ENCODE measurements at regions not wholly inside any gene's neighbourhood (a gene's known extent, or its start where the extent isn't known, plus 50 kb on each side); places are given as distances from the start of the nearest gene placed in this dataset.

- no peak for DNase-seq
These were observed 753.3 kb downstream of the IRX1 start for GRCh38 chr5:4348919-4349318.

GRCh38 chr5:4356201-4356600 is 760.6 kb downstream of the IRX1 start:
- DNase-seq, result no peak

GRCh38 chr5:4359847-4360246 is 764.2 kb downstream of the IRX1 start:
- no peak for DNase-seq

- no peak for DNase-seq
These were observed 766.1 kb downstream of the IRX1 start for GRCh38 chr5:4361753-4362152.

- no peak for DNase-seq
These were observed 766.8 kb downstream of the IRX1 start for GRCh38 chr5:4362411-4362810.

- no peak for DNase-seq
These were observed 767.4 kb downstream of the IRX1 start for GRCh38 chr5:4363045-4363444.

- no peak for DNase-seq
These were observed 771.0 kb downstream of the IRX1 start for GRCh38 chr5:4366628-4367027.

- no peak for DNase-seq
These were observed 769.9 kb upstream of the ADAMTS16 start for GRCh38 chr5:4370218-4370617.

- DNase-seq, result no peak
These were observed 767.6 kb upstream of the ADAMTS16 start for GRCh38 chr5:4372481-4372880.

- no peak for DNase-seq
These were observed 766.9 kb upstream of the ADAMTS16 start for GRCh38 chr5:4373051-4373820.

- no peak for DNase-seq
These were observed 765.3 kb upstream of the ADAMTS16 start for GRCh38 chr5:4374866-4375265.

GRCh38 chr5:4375640-4376039 is 764.5 kb upstream of the ADAMTS16 start:
- DNase-seq, result no peak

- no peak for DNase-seq
These were observed 757.0 kb upstream of the ADAMTS16 start for GRCh38 chr5:4383102-4383501.

- DNase-seq, result no peak
These were observed 756.5 kb upstream of the ADAMTS16 start for GRCh38 chr5:4383518-4384198.

- DNase-seq, result no peak
These were observed 755.5 kb upstream of the ADAMTS16 start for GRCh38 chr5:4384649-4385048.

- DNase-seq, result no peak
These were observed 754.0 kb upstream of the ADAMTS16 start for GRCh38 chr5:4386152-4386551.

GRCh38 chr5:4387290-4387689 is 752.8 kb upstream of the ADAMTS16 start:
- no peak for DNase-seq

- no peak for DNase-seq
These were observed 744.4 kb upstream of the ADAMTS16 start for GRCh38 chr5:4395752-4396151.

GRCh38 chr5:4405614-4406219 is 734.4 kb upstream of the ADAMTS16 start:
- no peak for DNase-seq

- no peak for DNase-seq
These were observed 730.0 kb upstream of the ADAMTS16 start for GRCh38 chr5:4410151-4410550.

- no peak for DNase-seq
These were observed 728.5 kb upstream of the ADAMTS16 start for GRCh38 chr5:4411664-4412063.

GRCh38 chr5:4413996-4414395 is 726.1 kb upstream of the ADAMTS16 start:
- no peak for DNase-seq

GRCh38 chr5:4418084-4418483 is 722.0 kb upstream of the ADAMTS16 start:
- DNase-seq, result no peak

- no peak for DNase-seq
These were observed 720.8 kb upstream of the ADAMTS16 start for GRCh38 chr5:4419281-4419680.

Measured in activated naive CD4-positive, alpha-beta T cell treated with anti-CD3 and anti-CD28 coated beads, Interleukin-2, amount 50 U/mL, for 16 hours (primary cell).